HEK293 (cell line): ENCODE measurements at regions not wholly inside any gene's neighbourhood (a gene's known extent, or its start where the extent isn't known, plus 50 kb on each side); places are given as distances from the start of the nearest gene placed in this dataset.

ENCODE experiments used
- CTCF ChIP-seq: fragments of 450-650 bp; formaldehyde crosslinking; IDR thresholded peaks from 2 replicates; pipeline ENCODE4 v1.5.1; 2016; ENCODE audit warnings: missing biosample characterization, missing genetic modification characterization
- INSM2 ChIP-seq: fragments of 450-650 bp; formaldehyde crosslinking; IDR thresholded peaks from 2 replicates; pipeline ENCODE4 v1.5.1; 2016; ENCODE audit warnings: missing biosample characterization, missing genetic modification characterization
- REST ChIP-seq: fragments of 450-650 bp; formaldehyde crosslinking; IDR thresholded peaks from 2 replicates; pipeline ENCODE4 v1.5.1; 2016; ENCODE audit warnings: missing biosample characterization, missing genetic modification characterization
- ZBTB26 ChIP-seq: fragments of 450-650 bp; formaldehyde crosslinking; optimal IDR thresholded peaks from 2 replicates; pipeline ENCODE3; 2016; ENCODE audit warnings: missing biosample characterization, mild to moderate bottlenecking, missing genetic modification characterization
- ZBTB8A ChIP-seq: fragments of 450-650 bp; formaldehyde crosslinking; IDR thresholded peaks from 2 replicates; pipeline ENCODE4 v1.5.1; 2016; ENCODE audit warnings: missing biosample characterization, missing genetic modification characterization
- ZNF121 ChIP-seq: fragments of 450-650 bp; formaldehyde crosslinking; IDR thresholded peaks from 2 replicates; pipeline ENCODE4 v1.5.1; 2016; ENCODE audit warnings: missing biosample characterization, missing genetic modification characterization
- ZNF146 ChIP-seq: fragments of 450-650 bp; formaldehyde crosslinking; IDR thresholded peaks from 2 replicates; pipeline ENCODE4 v1.5.1; 2016; ENCODE audit warnings: missing biosample characterization, missing genetic modification characterization
- ZNF18 ChIP-seq: fragments of 450-650 bp; formaldehyde crosslinking; IDR thresholded peaks from 2 replicates; pipeline ENCODE4 v1.5.1; 2016; ENCODE audit warnings: missing biosample characterization, missing genetic modification characterization
- ZNF19 ChIP-seq: fragments of 450-650 bp; formaldehyde crosslinking; IDR thresholded peaks from 2 replicates; pipeline ENCODE4; 2016; ENCODE audit warnings: missing biosample characterization, missing genetic modification characterization, low read depth
- ZNF302 ChIP-seq: fragments of 450-650 bp; formaldehyde crosslinking; IDR thresholded peaks from 2 replicates; pipeline ENCODE4 v1.5.1; 2016; ENCODE audit warnings: missing biosample characterization, missing genetic modification characterization, low read depth
- ZNF623 ChIP-seq: fragments of 450-650 bp; formaldehyde crosslinking; IDR thresholded peaks from 2 replicates; pipeline ENCODE4 v1.5.1; 2016; ENCODE audit warnings: missing biosample characterization, missing genetic modification characterization
- ZNF670 ChIP-seq: fragments of 450-650 bp; formaldehyde crosslinking; IDR thresholded peaks from 2 replicates; pipeline ENCODE4 v1.5.1; 2016; ENCODE audit warnings: missing biosample characterization, missing genetic modification characterization, low read depth
- ZNF707 ChIP-seq: fragments of 450-650 bp; formaldehyde crosslinking; IDR thresholded peaks from 2 replicates; pipeline ENCODE4 v1.5.1; 2016; ENCODE audit warnings: missing biosample characterization, missing genetic modification characterization

- TF ChIP-seq ZNF121 (no peak), ZNF670 (tag by site-specific recombination) (no peak), CTCF (no peak), REST (no peak), ZNF18 (tag by site-specific recombination) (no peak), ZBTB26 (no peak), ZNF302 (tag by site-specific recombination) (no peak), ZNF146 (tag by site-specific recombination) (no peak), ZNF19 (tag by site-specific recombination) (no peak), INSM2 (tag by site-specific recombination) (no peak), ZNF623 (tag by site-specific recombination) (no peak), ZNF707 (tag by site-specific recombination) (no peak), ZBTB8A (tag by site-specific recombination) (no peak)
Observed at GRCh38 chr20:22410556-22411130, 173.7 kb downstream of the FOXA2 start.
